HepG2 (cell line): ENCODE measurements at regions not wholly inside any gene's neighbourhood (a gene's known extent, or its start where the extent isn't known, plus 50 kb on each side); places are given as distances from the start of the nearest gene placed in this dataset.

ENCODE experiments used
- GABPA ChIP-seq, 2 experiments: IDR thresholded peaks; 2 replicates each; pipeline ENCODE4 v1.6.1; 2011 to 2016; ENCODE audit warnings: low read depth in 2 of 2, low read length in 1 of 2, missing biosample characterization in 1 of 2, missing genetic modification characterization in 1 of 2
- GATA4 ChIP-seq: sonication (generic); IDR thresholded peaks from 2 replicates; pipeline ENCODE4 v1.6.1; 2016; ENCODE audit warnings: antibody characterized with exemption, low read depth, borderline replicate concordance
- KLF9 ChIP-seq: IDR thresholded peaks from 2 replicates; pipeline ENCODE4 v1.6.1; 2016; ENCODE audit warnings: low read depth
- KMT2B ChIP-seq: IDR thresholded peaks from 2 replicates; pipeline ENCODE4 v1.6.1; 2016; ENCODE audit warnings: missing genetic modification reagents, missing compliant biosample characterization
- POLR2A ChIP-seq, 2 experiments: IDR thresholded peaks; 2 replicates each; pipeline ENCODE4 v1.6.1; 2011; ENCODE audit warnings: low read depth in 2 of 2, low read length in 2 of 2, mild to moderate bottlenecking in 1 of 2, moderate library complexity in 1 of 2; ENCODE audit not compliant: insufficient read depth in 1 of 2
- ZNF484 ChIP-seq: sonication (generic); formaldehyde crosslinking; IDR thresholded peaks from 2 replicates; pipeline ENCODE4 v1.5.1; 2020; ENCODE audit warnings: mild to moderate bottlenecking, low read depth, missing genetic modification reagents, borderline replicate concordance
- ZNF75D ChIP-seq: sonication (generic); formaldehyde crosslinking; IDR thresholded peaks from 2 replicates; pipeline ENCODE4 v1.8.1; 2023; ENCODE audit warnings: missing genetic modification reagents, mild to moderate bottlenecking, borderline replicate concordance
- TF ChIP-seq, protein P1 (sequence below): sonication (generic); formaldehyde crosslinking; IDR thresholded peaks from 2 replicates; pipeline ENCODE4 v1.5.0; 2020; ENCODE audit warnings: mild to moderate bottlenecking, missing genetic modification reagents, borderline replicate concordance
- TF ChIP-seq, protein P2 (sequence below): sonication (generic); formaldehyde crosslinking; IDR thresholded peaks from 2 replicates; pipeline ENCODE4 v1.5.0; 2020; ENCODE audit warnings: mild to moderate bottlenecking, missing genetic modification reagents, moderate library complexity

GRCh38 chr1:227390525-227390924 lies 72.2 kb upstream of the CDC42BPA start:
- no peak for TF ChIP-seq GATA4
- no peak for TF ChIP-seq POLR2A (IDR thresholded peaks at IDR 0.05; ENCODE audit: insufficient read depth in 1 of 2, low read depth in 2 of 2, low read length in 2 of 2)
- TF ChIP-seq GABPA (IDR thresholded peaks at IDR 0.05; ENCODE audit: low read depth, low read length) = no peak
- TF ChIP-seq GABPA (CRISPR knock-in tag; IDR thresholded peaks at IDR 0.05; ENCODE audit: low read depth) = no peak
- TF ChIP-seq, protein P1, sequence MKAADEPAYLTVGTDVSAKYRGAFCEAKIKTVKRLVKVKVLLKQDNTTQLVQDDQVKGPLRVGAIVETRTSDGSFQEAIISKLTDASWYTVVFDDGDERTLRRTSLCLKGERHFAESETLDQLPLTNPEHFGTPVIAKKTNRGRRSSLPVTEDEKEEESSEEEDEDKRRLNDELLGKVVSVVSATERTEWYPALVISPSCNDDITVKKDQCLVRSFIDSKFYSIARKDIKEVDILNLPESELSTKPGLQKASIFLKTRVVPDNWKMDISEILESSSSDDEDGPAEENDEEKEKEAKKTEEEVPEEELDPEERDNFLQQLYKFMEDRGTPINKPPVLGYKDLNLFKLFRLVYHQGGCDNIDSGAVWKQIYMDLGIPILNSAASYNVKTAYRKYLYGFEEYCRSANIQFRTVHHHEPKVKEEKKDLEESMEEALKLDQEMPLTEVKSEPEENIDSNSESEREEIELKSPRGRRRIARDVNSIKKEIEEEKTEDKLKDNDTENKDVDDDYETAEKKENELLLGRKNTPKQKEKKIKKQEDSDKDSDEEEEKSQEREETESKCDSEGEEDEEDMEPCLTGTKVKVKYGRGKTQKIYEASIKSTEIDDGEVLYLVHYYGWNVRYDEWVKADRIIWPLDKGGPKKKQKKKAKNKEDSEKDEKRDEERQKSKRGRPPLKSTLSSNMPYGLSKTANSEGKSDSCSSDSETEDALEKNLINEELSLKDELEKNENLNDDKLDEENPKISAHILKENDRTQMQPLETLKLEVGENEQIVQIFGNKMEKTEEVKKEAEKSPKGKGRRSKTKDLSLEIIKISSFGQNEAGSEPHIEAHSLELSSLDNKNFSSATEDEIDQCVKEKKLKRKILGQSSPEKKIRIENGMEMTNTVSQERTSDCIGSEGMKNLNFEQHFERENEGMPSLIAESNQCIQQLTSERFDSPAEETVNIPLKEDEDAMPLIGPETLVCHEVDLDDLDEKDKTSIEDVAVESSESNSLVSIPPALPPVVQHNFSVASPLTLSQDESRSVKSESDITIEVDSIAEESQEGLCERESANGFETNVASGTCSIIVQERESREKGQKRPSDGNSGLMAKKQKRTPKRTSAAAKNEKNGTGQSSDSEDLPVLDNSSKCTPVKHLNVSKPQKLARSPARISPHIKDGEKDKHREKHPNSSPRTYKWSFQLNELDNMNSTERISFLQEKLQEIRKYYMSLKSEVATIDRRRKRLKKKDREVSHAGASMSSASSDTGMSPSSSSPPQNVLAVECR = no peak
- TF ChIP-seq, protein P2, sequence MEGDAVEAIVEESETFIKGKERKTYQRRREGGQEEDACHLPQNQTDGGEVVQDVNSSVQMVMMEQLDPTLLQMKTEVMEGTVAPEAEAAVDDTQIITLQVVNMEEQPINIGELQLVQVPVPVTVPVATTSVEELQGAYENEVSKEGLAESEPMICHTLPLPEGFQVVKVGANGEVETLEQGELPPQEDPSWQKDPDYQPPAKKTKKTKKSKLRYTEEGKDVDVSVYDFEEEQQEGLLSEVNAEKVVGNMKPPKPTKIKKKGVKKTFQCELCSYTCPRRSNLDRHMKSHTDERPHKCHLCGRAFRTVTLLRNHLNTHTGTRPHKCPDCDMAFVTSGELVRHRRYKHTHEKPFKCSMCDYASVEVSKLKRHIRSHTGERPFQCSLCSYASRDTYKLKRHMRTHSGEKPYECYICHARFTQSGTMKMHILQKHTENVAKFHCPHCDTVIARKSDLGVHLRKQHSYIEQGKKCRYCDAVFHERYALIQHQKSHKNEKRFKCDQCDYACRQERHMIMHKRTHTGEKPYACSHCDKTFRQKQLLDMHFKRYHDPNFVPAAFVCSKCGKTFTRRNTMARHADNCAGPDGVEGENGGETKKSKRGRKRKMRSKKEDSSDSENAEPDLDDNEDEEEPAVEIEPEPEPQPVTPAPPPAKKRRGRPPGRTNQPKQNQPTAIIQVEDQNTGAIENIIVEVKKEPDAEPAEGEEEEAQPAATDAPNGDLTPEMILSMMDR (CRISPR knock-in tag) = no peak
- TF ChIP-seq ZNF484 (CRISPR knock-in tag) = no peak
- no peak for TF ChIP-seq KMT2B (CRISPR knock-in tag)
- TF ChIP-seq ZNF75D (CRISPR knock-in tag) = no peak
- no peak for TF ChIP-seq KLF9 (CRISPR knock-in tag)
